ENCODE measurements at regions not wholly inside any gene's neighbourhood (a gene's known extent, or its start where the extent isn't known, plus 50 kb on each side); places are given as distances from the start of the nearest gene placed in this dataset.

DNA sequence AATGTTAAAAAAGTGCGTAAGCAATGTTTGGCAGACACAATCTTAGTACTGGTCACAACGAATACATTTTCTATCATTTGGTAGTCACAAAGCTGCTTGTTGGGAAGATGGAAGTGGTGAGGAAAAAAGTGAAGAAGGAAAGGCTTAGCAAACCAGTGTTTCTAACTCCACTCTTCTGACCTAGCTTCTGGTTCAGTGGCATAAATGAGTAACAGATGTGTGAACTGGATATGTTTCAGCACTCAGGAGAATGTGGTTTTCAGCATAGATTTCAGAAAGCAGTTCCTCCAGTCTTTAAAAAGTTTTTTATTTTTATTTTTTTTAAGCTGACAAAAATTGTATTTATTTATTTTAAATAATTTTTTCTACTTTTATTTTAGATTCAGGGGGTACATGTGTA is 357.1 kb downstream of the CPS1 start:
- Histone ChIP-seq H3K9me3 (ENCODE audit: control insufficient read depth in 4 of 4, low read length in 3 of 4) (peaks cover 0 to 3% (median 0%) of the 10 kb centered on the region in 4 donors), H3K27ac (ENCODE audit: low read depth in 1 of 2, low read length in 2 of 2) (no peak overlapping the region), H3K9ac (ENCODE audit: low read depth in 1 of 2, low read length in 2 of 2) (no peak overlapping the region), H3K27me3 (ENCODE audit: control insufficient read depth in 4 of 4, insufficient read depth in 4 of 4, low read length in 3 of 4) (no peaks in the 10 kb centered on the region), H3K4me1 (ENCODE audit: control insufficient read depth in 4 of 4, insufficient read depth in 4 of 4, low read length in 3 of 4) (no peaks in the 10 kb centered on the region), H3K36me3 (ENCODE audit: control insufficient read depth in 4 of 4, insufficient read depth in 3 of 4, low read depth in 1 of 4, low read length in 3 of 4) (no peaks in the 10 kb centered on the region), H3K4me3 (ENCODE audit: low read depth in 1 of 3, low read length in 3 of 3) (no peak overlapping the region)
- DNase-seq (ENCODE audit: low spot score): no peak
- TF ChIP-seq HNF4A (conservative IDR thresholded peaks at IDR 0.05) (no peak), YY1 (IDR thresholded peaks at IDR 0.05) (no peak), GABPA (IDR thresholded peaks at IDR 0.05 in 1 of 2, conservative IDR thresholded peaks at IDR 0.05 in 1 of 2) (no peak), NR2F2 (IDR thresholded peaks at IDR 0.05) (no peak), RXRA (IDR thresholded peaks at IDR 0.05) (no peak), RAD21 (IDR thresholded peaks at IDR 0.05) (no peak), SP1 (IDR thresholded peaks at IDR 0.05) (no peak), HNF4G (IDR thresholded peaks at IDR 0.05) (no peak), FOXA1 (IDR thresholded peaks at IDR 0.05) (no peak), TAF1 (conservative IDR thresholded peaks at IDR 0.05) (no peak), EGR1 (IDR thresholded peaks at IDR 0.05; ENCODE audit: low read depth in 2 of 2) (no peak), FOXA2 (IDR thresholded peaks at IDR 0.05) (no peak)
- TF ChIP-seq, protein P1, sequence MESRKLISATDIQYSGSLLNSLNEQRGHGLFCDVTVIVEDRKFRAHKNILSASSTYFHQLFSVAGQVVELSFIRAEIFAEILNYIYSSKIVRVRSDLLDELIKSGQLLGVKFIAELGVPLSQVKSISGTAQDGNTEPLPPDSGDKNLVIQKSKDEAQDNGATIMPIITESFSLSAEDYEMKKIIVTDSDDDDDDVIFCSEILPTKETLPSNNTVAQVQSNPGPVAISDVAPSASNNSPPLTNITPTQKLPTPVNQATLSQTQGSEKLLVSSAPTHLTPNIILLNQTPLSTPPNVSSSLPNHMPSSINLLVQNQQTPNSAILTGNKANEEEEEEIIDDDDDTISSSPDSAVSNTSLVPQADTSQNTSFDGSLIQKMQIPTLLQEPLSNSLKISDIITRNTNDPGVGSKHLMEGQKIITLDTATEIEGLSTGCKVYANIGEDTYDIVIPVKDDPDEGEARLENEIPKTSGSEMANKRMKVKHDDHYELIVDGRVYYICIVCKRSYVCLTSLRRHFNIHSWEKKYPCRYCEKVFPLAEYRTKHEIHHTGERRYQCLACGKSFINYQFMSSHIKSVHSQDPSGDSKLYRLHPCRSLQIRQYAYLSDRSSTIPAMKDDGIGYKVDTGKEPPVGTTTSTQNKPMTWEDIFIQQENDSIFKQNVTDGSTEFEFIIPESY (IDR thresholded peaks at IDR 0.05): no peak
- TF ChIP-seq, protein P2, sequence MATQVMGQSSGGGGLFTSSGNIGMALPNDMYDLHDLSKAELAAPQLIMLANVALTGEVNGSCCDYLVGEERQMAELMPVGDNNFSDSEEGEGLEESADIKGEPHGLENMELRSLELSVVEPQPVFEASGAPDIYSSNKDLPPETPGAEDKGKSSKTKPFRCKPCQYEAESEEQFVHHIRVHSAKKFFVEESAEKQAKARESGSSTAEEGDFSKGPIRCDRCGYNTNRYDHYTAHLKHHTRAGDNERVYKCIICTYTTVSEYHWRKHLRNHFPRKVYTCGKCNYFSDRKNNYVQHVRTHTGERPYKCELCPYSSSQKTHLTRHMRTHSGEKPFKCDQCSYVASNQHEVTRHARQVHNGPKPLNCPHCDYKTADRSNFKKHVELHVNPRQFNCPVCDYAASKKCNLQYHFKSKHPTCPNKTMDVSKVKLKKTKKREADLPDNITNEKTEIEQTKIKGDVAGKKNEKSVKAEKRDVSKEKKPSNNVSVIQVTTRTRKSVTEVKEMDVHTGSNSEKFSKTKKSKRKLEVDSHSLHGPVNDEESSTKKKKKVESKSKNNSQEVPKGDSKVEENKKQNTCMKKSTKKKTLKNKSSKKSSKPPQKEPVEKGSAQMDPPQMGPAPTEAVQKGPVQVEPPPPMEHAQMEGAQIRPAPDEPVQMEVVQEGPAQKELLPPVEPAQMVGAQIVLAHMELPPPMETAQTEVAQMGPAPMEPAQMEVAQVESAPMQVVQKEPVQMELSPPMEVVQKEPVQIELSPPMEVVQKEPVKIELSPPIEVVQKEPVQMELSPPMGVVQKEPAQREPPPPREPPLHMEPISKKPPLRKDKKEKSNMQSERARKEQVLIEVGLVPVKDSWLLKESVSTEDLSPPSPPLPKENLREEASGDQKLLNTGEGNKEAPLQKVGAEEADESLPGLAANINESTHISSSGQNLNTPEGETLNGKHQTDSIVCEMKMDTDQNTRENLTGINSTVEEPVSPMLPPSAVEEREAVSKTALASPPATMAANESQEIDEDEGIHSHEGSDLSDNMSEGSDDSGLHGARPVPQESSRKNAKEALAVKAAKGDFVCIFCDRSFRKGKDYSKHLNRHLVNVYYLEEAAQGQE (IDR thresholded peaks at IDR 0.05): no peak
- TF ChIP-seq, protein P3, sequence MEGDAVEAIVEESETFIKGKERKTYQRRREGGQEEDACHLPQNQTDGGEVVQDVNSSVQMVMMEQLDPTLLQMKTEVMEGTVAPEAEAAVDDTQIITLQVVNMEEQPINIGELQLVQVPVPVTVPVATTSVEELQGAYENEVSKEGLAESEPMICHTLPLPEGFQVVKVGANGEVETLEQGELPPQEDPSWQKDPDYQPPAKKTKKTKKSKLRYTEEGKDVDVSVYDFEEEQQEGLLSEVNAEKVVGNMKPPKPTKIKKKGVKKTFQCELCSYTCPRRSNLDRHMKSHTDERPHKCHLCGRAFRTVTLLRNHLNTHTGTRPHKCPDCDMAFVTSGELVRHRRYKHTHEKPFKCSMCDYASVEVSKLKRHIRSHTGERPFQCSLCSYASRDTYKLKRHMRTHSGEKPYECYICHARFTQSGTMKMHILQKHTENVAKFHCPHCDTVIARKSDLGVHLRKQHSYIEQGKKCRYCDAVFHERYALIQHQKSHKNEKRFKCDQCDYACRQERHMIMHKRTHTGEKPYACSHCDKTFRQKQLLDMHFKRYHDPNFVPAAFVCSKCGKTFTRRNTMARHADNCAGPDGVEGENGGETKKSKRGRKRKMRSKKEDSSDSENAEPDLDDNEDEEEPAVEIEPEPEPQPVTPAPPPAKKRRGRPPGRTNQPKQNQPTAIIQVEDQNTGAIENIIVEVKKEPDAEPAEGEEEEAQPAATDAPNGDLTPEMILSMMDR (IDR thresholded peaks at IDR 0.05; ENCODE audit: low read depth, low read length, missing input control): no peak
- TF ChIP-seq, protein P4, sequence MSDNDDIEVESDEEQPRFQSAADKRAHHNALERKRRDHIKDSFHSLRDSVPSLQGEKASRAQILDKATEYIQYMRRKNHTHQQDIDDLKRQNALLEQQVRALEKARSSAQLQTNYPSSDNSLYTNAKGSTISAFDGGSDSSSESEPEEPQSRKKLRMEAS (IDR thresholded peaks at IDR 0.05): no peak
- TF ChIP-seq, protein P5, sequence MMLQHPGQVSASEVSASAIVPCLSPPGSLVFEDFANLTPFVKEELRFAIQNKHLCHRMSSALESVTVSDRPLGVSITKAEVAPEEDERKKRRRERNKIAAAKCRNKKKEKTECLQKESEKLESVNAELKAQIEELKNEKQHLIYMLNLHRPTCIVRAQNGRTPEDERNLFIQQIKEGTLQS (IDR thresholded peaks at IDR 0.05): no peak
- whole genome bisulfite sequencing: 39% methylated on average over 2 of the region's 2 CpGs

DNA sequence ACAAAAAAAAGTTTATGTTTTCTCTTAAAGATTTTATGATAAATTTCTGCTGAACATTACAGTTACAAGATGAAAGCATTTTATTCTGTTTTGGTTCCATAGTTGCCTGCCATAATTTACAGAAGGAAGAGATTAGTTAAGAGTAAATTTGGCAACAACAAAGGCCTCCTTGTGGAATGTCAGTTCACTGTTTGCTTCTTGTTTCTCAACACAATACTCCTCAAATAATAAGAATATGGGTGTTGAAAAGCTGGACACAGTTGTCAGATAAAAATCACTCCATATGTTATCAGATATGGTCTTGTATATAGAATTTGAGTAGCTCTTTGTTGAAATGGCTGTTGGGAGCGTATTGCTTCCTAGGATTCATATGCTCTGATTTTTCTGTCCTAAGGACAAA is 359.5 kb downstream of the CPS1 start:
- no peak overlapping the region for H3K27ac ChIP-seq (ENCODE audit: low read depth in 1 of 2, low read length in 2 of 2)
- H3K4me1 ChIP-seq (ENCODE audit: control insufficient read depth in 4 of 4, insufficient read depth in 4 of 4, low read length in 3 of 4): no peaks in the 10 kb centered on the region
- WGBS: 78% methylated on average over 1 of the region's 1 CpG
- H3K9ac ChIP-seq (ENCODE audit: low read depth in 1 of 2, low read length in 2 of 2): no peak overlapping the region
- peaks cover 0 to 3% (median 0%) of the 10 kb centered on the region in 4 donors for H3K9me3 ChIP-seq (ENCODE audit: control insufficient read depth in 4 of 4, low read length in 3 of 4)
- H3K36me3 ChIP-seq (ENCODE audit: control insufficient read depth in 4 of 4, insufficient read depth in 3 of 4, low read depth in 1 of 4, low read length in 3 of 4): no peaks in the 10 kb centered on the region
- no peak overlapping the region for H3K4me3 ChIP-seq (ENCODE audit: low read depth in 1 of 3, low read length in 3 of 3)
- H3K27me3 ChIP-seq (ENCODE audit: control insufficient read depth in 4 of 4, insufficient read depth in 4 of 4, low read length in 3 of 4): no peaks in the 10 kb centered on the region
- DNase-seq (ENCODE audit: low spot score): no peak
- no peak for TF ChIP-seq FOXA2 (IDR thresholded peaks at IDR 0.05)
- TF ChIP-seq SP1 (IDR thresholded peaks at IDR 0.05): no peak
- TF ChIP-seq, protein P3 (IDR thresholded peaks at IDR 0.05; ENCODE audit: low read depth, low read length, missing input control): no peak
- no peak for TF ChIP-seq JUND (IDR thresholded peaks at IDR 0.05)
- TF ChIP-seq, protein P2 (IDR thresholded peaks at IDR 0.05): no peak
- no peak for TF ChIP-seq RAD21 (IDR thresholded peaks at IDR 0.05)

Measured in liver (tissue), 8 donors.